OCI-LY7 (cell line): ENCODE measurements at regions not wholly inside any gene's neighbourhood (a gene's known extent, or its start where the extent isn't known, plus 50 kb on each side); places are given as distances from the start of the nearest gene placed in this dataset.

Experiments
- EZH2phosphoT487 ChIP-seq: fragments of 200-600 bp; sonication (generic); IDR thresholded peaks from 2 replicates; pipeline ENCODE4 v1.6.1; 2018; ENCODE audit warnings: low read depth, borderline replicate concordance, mild to moderate bottlenecking, mixed run types, antibody characterized with exemption, low read length, moderate library complexity, mixed read lengths
- TF ChIP-seq, protein P1 (sequence below): fragments of 200-600 bp; sonication (generic); conservative IDR thresholded peaks from 2 replicates; pipeline ENCODE4 v1.5.1; 2014; ENCODE audit warnings: mild to moderate bottlenecking, antibody characterized with exemption, low read length, moderate library complexity, mixed read lengths

DNA sequence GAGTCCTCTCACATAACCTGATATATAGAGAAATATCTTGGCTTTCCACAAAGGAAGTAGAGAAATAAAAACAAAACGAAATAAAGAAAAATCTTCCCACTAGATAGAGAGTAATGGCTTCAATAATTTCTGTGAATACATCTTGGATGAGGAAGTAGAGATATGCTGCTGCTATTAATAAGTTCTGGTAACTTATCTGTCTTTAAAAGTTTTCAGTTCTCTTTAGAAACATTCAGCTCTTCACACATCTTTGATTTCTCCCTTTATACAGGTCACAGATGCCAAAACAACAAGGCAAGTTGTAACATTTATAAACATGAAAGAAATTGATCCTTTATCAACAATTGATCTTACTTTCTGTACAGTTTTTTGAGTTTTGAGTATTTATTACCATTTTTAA lies 615.8 kb downstream of the TRAM1L1 start:
- TF ChIP-seq, protein P1, sequence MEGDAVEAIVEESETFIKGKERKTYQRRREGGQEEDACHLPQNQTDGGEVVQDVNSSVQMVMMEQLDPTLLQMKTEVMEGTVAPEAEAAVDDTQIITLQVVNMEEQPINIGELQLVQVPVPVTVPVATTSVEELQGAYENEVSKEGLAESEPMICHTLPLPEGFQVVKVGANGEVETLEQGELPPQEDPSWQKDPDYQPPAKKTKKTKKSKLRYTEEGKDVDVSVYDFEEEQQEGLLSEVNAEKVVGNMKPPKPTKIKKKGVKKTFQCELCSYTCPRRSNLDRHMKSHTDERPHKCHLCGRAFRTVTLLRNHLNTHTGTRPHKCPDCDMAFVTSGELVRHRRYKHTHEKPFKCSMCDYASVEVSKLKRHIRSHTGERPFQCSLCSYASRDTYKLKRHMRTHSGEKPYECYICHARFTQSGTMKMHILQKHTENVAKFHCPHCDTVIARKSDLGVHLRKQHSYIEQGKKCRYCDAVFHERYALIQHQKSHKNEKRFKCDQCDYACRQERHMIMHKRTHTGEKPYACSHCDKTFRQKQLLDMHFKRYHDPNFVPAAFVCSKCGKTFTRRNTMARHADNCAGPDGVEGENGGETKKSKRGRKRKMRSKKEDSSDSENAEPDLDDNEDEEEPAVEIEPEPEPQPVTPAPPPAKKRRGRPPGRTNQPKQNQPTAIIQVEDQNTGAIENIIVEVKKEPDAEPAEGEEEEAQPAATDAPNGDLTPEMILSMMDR = no peak
- no peak for TF ChIP-seq EZH2phosphoT487
